ENCODE measurements at regions not wholly inside any gene's neighbourhood (a gene's known extent, or its start where the extent isn't known, plus 50 kb on each side); places are given as distances from the start of the nearest gene placed in this dataset.

DNA sequence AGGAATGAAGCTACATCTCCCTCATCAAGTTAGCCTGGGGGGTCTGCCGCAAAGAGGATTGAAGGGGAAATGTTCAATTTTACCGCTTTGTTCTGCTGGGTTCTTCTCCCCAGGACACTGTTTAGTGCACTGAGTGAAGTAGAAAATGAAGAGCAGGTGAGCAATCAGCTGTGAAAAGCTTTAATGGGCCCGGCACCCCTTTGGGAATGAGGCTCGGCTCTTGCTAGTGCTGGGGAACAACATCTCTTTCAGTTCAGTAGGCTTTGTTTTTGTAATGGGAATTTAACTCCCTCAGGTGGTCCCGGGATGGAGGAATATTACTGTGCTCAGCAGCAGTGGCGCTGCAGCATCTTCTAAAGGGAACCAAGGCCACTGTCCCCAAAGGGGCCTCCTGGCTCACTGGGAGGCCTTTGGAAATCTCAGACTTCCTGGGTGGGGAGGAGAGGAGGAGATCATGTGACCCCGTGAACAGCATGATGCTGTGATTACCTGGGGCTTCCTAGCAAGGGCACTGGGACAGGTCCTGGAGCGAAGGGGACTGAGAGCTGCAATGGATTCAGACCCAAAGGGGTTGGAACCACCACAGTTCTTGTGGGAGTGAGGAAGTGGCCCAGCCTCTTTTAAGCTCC is 85.2 kb upstream of the MAX start:
- Histone ChIP-seq H3K79me2 (ENCODE audit: insufficient read depth, low read length) (no peaks in the 10 kb centered on the region), H2AFZ (ENCODE audit: low read length) (no peak overlapping the region), H3K36me3 (replicated peaks in 1 of 2; ENCODE audit: control insufficient read depth in 1 of 2, insufficient read depth in 2 of 2, low read length in 2 of 2) (no peaks in the 10 kb centered on the region), H3K27me3 (ENCODE audit: control insufficient read depth in 1 of 2, insufficient read depth in 2 of 2, low read length in 2 of 2) (peaks cover 1 to 3% of the 10 kb centered on the region in 2 experiments; a peak in 1 of 5 replicates), H3K4me2 (ENCODE audit: low read depth, low read length) (no peak overlapping the region), H4K20me1 (ENCODE audit: insufficient read depth, low read length) (no peaks in the 10 kb centered on the region), H3K4me3 (replicated peaks in 1 of 3; ENCODE audit: insufficient read depth in 1 of 3, low read depth in 2 of 3, low read length in 3 of 3) (no peak overlapping the region), H3K9ac (ENCODE audit: insufficient read depth, low read depth, low read length) (no peak overlapping the region), H3K9me3 (ENCODE audit: low read length) (peaks cover 1% of the 10 kb centered on the region), H3K4me1 (ENCODE audit: insufficient read depth, low read length) (peaks cover 22% of the 10 kb centered on the region), H3K27ac (ENCODE audit: extremely low read length, insufficient read depth, low read length) (no peak overlapping the region)
- WGBS (ENCODE audit: low lambda C conversion rate), result 62% methylated on average over 8 of the region's 8 CpGs
- in situ Hi-C loops (cut with HindIII; ENCODE audit: extremely low pct_ligation_motif_present, low pct_unique_long_range_greater_than_20kb) (no loop called here), intact Hi-C loops (cut with micrococcal nuclease; ENCODE audit: unreplicated experiment) (no loop called here)
- FAIRE-seq, result no peak
- BruUV-seq (replicated peaks), result no TSS peak
- POLR2A ChIA-PET, result no interaction called here
- no peak for ATAC-seq
- DNase-seq (ENCODE audit: low spot score), result no peak
- CTCF ChIA-PET (ENCODE audit: low intra/inter-chr PET ratio, low total read pairs), result no interaction called here
- TF ChIP-seq ZNF790 (CRISPR knock-in tag; IDR thresholded peaks at IDR 0.05; ENCODE audit: borderline replicate concordance) (no peak), TBX2 (CRISPR knock-in tag; IDR thresholded peaks at IDR 0.05; ENCODE audit: borderline replicate concordance) (no peak), NR2C2 (CRISPR knock-in tag; IDR thresholded peaks at IDR 0.05; ENCODE audit: borderline replicate concordance) (no peak), ZBTB42 (CRISPR knock-in tag; IDR thresholded peaks at IDR 0.05) (no peak), ZNF274 (CRISPR knock-in tag; IDR thresholded peaks at IDR 0.05) (no peak), TP53 (CRISPR knock-in tag; conservative IDR thresholded peaks at IDR 0.05) (no peak), SOX5 (CRISPR knock-in tag; IDR thresholded peaks at IDR 0.05; ENCODE audit: borderline replicate concordance) (no peak), GATAD1 (CRISPR knock-in tag; IDR thresholded peaks at IDR 0.05) (no peak), ZNF850 (CRISPR knock-in tag; conservative IDR thresholded peaks at IDR 0.05) (no peak), HOXD1 (CRISPR knock-in tag; IDR thresholded peaks at IDR 0.05) (no peak)
- TF ChIP-seq, protein P1, sequence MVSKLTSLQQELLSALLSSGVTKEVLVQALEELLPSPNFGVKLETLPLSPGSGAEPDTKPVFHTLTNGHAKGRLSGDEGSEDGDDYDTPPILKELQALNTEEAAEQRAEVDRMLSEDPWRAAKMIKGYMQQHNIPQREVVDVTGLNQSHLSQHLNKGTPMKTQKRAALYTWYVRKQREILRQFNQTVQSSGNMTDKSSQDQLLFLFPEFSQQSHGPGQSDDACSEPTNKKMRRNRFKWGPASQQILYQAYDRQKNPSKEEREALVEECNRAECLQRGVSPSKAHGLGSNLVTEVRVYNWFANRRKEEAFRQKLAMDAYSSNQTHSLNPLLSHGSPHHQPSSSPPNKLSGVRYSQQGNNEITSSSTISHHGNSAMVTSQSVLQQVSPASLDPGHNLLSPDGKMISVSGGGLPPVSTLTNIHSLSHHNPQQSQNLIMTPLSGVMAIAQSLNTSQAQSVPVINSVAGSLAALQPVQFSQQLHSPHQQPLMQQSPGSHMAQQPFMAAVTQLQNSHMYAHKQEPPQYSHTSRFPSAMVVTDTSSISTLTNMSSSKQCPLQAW (CRISPR knock-in tag; IDR thresholded peaks at IDR 0.05), result no peak
- TF ChIP-seq, protein P2, sequence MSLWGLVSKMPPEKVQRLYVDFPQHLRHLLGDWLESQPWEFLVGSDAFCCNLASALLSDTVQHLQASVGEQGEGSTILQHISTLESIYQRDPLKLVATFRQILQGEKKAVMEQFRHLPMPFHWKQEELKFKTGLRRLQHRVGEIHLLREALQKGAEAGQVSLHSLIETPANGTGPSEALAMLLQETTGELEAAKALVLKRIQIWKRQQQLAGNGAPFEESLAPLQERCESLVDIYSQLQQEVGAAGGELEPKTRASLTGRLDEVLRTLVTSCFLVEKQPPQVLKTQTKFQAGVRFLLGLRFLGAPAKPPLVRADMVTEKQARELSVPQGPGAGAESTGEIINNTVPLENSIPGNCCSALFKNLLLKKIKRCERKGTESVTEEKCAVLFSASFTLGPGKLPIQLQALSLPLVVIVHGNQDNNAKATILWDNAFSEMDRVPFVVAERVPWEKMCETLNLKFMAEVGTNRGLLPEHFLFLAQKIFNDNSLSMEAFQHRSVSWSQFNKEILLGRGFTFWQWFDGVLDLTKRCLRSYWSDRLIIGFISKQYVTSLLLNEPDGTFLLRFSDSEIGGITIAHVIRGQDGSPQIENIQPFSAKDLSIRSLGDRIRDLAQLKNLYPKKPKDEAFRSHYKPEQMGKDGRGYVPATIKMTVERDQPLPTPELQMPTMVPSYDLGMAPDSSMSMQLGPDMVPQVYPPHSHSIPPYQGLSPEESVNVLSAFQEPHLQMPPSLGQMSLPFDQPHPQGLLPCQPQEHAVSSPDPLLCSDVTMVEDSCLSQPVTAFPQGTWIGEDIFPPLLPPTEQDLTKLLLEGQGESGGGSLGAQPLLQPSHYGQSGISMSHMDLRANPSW (CRISPR knock-in tag; IDR thresholded peaks at IDR 0.05; ENCODE audit: borderline replicate concordance), result no peak
